ENCODE measurements at regions not wholly inside any gene's neighbourhood (a gene's known extent, or its start where the extent isn't known, plus 50 kb on each side); places are given as distances from the start of the nearest gene placed in this dataset.

GRCh38 chr3:25355034-25355885, 72.8 kb upstream of the RARB start:
- no peak for DNase-seq (ENCODE audit: low read depth in 3 of 3)

- no peak for DNase-seq (ENCODE audit: low read depth in 3 of 3)
These were observed 72.1 kb upstream of the RARB start for GRCh38 chr3:25355998-25356397.

GRCh38 chr3:25362118-25362517, 65.9 kb upstream of the RARB start:
- no peak for DNase-seq (ENCODE audit: low read depth in 3 of 3)

- no peak for DNase-seq (ENCODE audit: low read depth in 3 of 3)
These were observed 62.4 kb upstream of the RARB start for GRCh38 chr3:25365636-25366035.

GRCh38 chr3:25367025-25367424, 61.0 kb upstream of the RARB start:
- no peak for DNase-seq (ENCODE audit: low read depth in 3 of 3)

- no peak for DNase-seq (ENCODE audit: low read depth in 3 of 3)
These were observed 55.9 kb upstream of the RARB start for GRCh38 chr3:25372167-25372566.

GRCh38 chr3:25376340-25376739, 51.7 kb upstream of the RARB start:
- no peak for DNase-seq (ENCODE audit: low read depth in 3 of 3)

GRCh38 chr3:25377042-25377441, 51.0 kb upstream of the RARB start:
- DNase-seq (ENCODE audit: low read depth in 3 of 3) = no peak

Data from stimulated activated CD4-positive, alpha-beta T cell treated with anti-CD3 and anti-CD28 coated beads, TNF-alpha, amount 100 ng/mL, for 4 hours (primary cell).